ENCODE measurements at regions not wholly inside any gene's neighbourhood (a gene's known extent, or its start where the extent isn't known, plus 50 kb on each side); places are given as distances from the start of the nearest gene placed in this dataset.

GRCh38 chr18:57970356-57971095 lies 73.5 kb upstream of the NEDD4L start:
- H2BK120ac ChIP-seq (ENCODE audit: low read depth, low read length), result no peak overlapping the region
- no peaks in the 10 kb centered on the region for H3K36me3 ChIP-seq (ENCODE audit: control insufficient read depth, insufficient read depth, low read length)
- no peaks in the 10 kb centered on the region for H3K79me1 ChIP-seq (ENCODE audit: low read depth in 1 of 2, low read length in 2 of 2)
- H2BK20ac ChIP-seq (ENCODE audit: low read depth, low read length), result no peak overlapping the region
- ChIA-PET POLR2A (ENCODE audit: unreplicated experiment) (no interaction called here), CTCF (no interaction called here)
- ATAC-seq (ENCODE audit: low read depth) (no peak), DNase-seq (no peak)
- H4K5ac ChIP-seq (ENCODE audit: low read depth, low read length), result no peak overlapping the region
- no TSS peak for BruUV-seq (replicated peaks)
- no peak overlapping the region; the same call in 1 of the 2 replicates for H3K4ac ChIP-seq (ENCODE audit: low read depth, low read length)
- dilution Hi-C loops (cut with HindIII; ENCODE audit: low sequenced_read_pairs, unreplicated experiment) (no loop called here), intact Hi-C loops (cut with micrococcal nuclease) (loop anchor here (5.0 kb wide), 1 partner anchor 72 kb away; the partner anchor contains the start of gene NEDD4L), in situ Hi-C loops (cut with MboI; ENCODE audit: low sequenced_read_pairs) (no loop called here)
- H3K4me3 ChIP-seq (ENCODE audit: insufficient read depth, low read depth, low read length), result no peak overlapping the region
- H3K9me1 ChIP-seq (ENCODE audit: insufficient read depth, low read length), result no peaks in the 10 kb centered on the region; the same call in 1 of the 2 replicates
- H3K9me3 ChIP-seq (ENCODE audit: control insufficient read depth, insufficient read depth, low read length), result no peaks in the 10 kb centered on the region
- H3K56ac ChIP-seq (ENCODE audit: extremely low read depth, insufficient read depth, low read length), result no peak overlapping the region
- no peak overlapping the region for H2BK5ac ChIP-seq (ENCODE audit: low read depth, low read length, poor library complexity, severe bottlenecking)
- no peak overlapping the region for H3K9ac ChIP-seq (ENCODE audit: low read depth, low read length)
- H4K20me1 ChIP-seq (ENCODE audit: insufficient read depth, low read length), result no peaks in the 10 kb centered on the region
- peak overlapping the region; percentile 19; the same call in 1 of the 2 replicates for H3K4me2 ChIP-seq (ENCODE audit: low read depth, low read length)
- 83% methylated on average over 1 of the region's 12 CpGs; no CpG with 5 or more reads in 1 of the 2 experiments for WGBS, 2 experiments (ENCODE audit: extremely low coverage in 2 of 2, insufficient read length in 1 of 2)
- peaks cover 4% of the 10 kb centered on the region; the same call in 1 of the 2 replicates for H3K4me1 ChIP-seq (ENCODE audit: control insufficient read depth, insufficient read depth, low read length)
- TF ChIP-seq BHLHE40 (IDR thresholded peaks at IDR 0.05; ENCODE audit: low read depth, low read length) (no peak), CTCF (conservative IDR thresholded peaks at IDR 0.05; ENCODE audit: low read depth, low read length) (0 out of 2 replicates have a peak, but pooled peaks have one; percentile 24), CEBPB (IDR thresholded peaks at IDR 0.05; ENCODE audit: low read depth, low read length) (no peak), SMC3 (IDR thresholded peaks at IDR 0.05; ENCODE audit: low read depth, low read length) (peak; percentile 22; the same call in 1 of the 2 replicates), MAZ (IDR thresholded peaks at IDR 0.05; ENCODE audit: borderline replicate concordance, low read depth, low read length) (no peak), RAD21 (IDR thresholded peaks at IDR 0.05; ENCODE audit: low read length) (0 out of 2 replicates have a peak, but pooled peaks have one; percentile 13)
- no peak overlapping the region for H3K23ac ChIP-seq (ENCODE audit: low read depth, low read length)
- H3K27me3 ChIP-seq (ENCODE audit: control insufficient read depth, insufficient read depth, low read length), result peaks cover 7% of the 10 kb centered on the region
- H3K18ac ChIP-seq (ENCODE audit: low read depth, low read length), result no peak overlapping the region; the same call in 1 of the 2 replicates
- no peak overlapping the region for H2AK9ac ChIP-seq (replicated peaks; ENCODE audit: low read depth, low read length, poor library complexity)
- H2BK15ac ChIP-seq (ENCODE audit: low read depth, low read length), result no peak overlapping the region
- H3K14ac ChIP-seq (replicated peaks; ENCODE audit: low read depth, low read length), result no peak overlapping the region
- no peak overlapping the region for H2AFZ ChIP-seq (replicated peaks; ENCODE audit: low read length, poor library complexity)
- H4K91ac ChIP-seq (ENCODE audit: insufficient read depth, low read depth, low read length), result no peak overlapping the region
- H2AK5ac ChIP-seq (ENCODE audit: low read depth, low read length), result no peak overlapping the region
- H4K8ac ChIP-seq (ENCODE audit: low read depth in 2 of 2, low read length in 2 of 2), result no peak overlapping the region
- no peak overlapping the region for H3K27ac ChIP-seq (ENCODE audit: insufficient read depth, low read length)

All from IMR-90 (cell line).